Uterus (tissue), 2 donors: ENCODE measurements at regions not wholly inside any gene's neighbourhood (a gene's known extent, or its start where the extent isn't known, plus 50 kb on each side); places are given as distances from the start of the nearest gene placed in this dataset.

ENCODE experiments used
- CTCF ChIP-seq, 4 experiments: fragments of 200-600 bp in 2 of 4; fragments of 450-650 bp in 2 of 4; sonication (generic) in 2 of 4; IDR thresholded peaks; one replicate each; pipeline ENCODE4 v1.5.1; 2016 to 2019; ENCODE audit warnings: antibody characterized with exemption in 4 of 4, mild to moderate bottlenecking in 2 of 4, moderate library complexity in 1 of 4
- POLR2A ChIP-seq, 2 donors: fragments of 450-650 bp; IDR thresholded peaks; one replicate each; pipeline ENCODE4 v1.6.1; 2016; ENCODE audit warnings: antibody characterized with exemption in 2 of 2, mild to moderate bottlenecking in 1 of 2, moderate library complexity in 1 of 2

- TF ChIP-seq POLR2A (IDR thresholded peaks at IDR 0.05) (no peak), CTCF (IDR thresholded peaks at IDR 0.05) (no peak)
Measured at GRCh38 chr6:128801621-128802020, 81.3 kb upstream of the LAMA2 start.
